ENCODE measurements at regions not wholly inside any gene's neighbourhood (a gene's known extent, or its start where the extent isn't known, plus 50 kb on each side); places are given as distances from the start of the nearest gene placed in this dataset.
A peak's percentile ranks its signal among the peaks of the same experiment; 100 is the strongest.

DNA sequence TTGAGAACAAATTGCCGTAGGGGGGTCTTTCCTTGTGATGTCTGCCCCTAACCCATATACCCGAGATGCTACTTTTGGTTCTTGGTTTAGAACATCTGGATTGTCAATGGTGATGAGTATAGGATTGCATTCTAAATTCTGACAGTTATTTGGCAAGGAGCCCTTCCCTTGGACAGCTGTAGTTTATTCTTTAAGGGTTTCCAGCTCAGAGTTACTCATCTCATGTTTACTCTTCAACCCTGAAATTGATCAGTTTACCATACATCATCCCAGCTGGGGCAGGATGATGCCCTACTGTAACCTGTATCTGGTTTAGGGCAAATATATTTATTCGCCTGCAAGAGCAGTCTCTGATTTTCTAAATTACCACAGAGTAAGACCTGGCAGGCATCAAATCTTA, 85.7 kb upstream of the XCR1 start:
- no peak for DNase-seq

DNA sequence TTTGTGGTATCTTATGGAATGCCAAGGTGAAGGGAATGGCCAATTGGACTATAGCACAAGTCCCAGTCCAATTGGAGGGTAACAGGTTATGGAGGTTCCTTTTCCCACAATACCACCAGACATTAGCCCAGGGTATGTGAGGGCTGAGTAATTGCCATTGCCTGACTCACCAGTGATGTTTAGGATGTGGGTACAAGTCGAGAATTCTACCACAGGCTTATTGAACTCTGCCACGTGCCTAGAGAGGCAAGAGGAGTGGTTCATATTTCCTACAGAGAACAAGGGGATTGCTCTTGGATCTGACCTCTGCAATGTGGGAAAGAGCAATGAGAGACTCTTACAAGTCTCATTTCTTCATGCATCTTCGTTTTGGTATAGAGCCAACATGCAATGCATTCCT, 85.0 kb upstream of the XCR1 start:
- no peak for DNase-seq

DNA sequence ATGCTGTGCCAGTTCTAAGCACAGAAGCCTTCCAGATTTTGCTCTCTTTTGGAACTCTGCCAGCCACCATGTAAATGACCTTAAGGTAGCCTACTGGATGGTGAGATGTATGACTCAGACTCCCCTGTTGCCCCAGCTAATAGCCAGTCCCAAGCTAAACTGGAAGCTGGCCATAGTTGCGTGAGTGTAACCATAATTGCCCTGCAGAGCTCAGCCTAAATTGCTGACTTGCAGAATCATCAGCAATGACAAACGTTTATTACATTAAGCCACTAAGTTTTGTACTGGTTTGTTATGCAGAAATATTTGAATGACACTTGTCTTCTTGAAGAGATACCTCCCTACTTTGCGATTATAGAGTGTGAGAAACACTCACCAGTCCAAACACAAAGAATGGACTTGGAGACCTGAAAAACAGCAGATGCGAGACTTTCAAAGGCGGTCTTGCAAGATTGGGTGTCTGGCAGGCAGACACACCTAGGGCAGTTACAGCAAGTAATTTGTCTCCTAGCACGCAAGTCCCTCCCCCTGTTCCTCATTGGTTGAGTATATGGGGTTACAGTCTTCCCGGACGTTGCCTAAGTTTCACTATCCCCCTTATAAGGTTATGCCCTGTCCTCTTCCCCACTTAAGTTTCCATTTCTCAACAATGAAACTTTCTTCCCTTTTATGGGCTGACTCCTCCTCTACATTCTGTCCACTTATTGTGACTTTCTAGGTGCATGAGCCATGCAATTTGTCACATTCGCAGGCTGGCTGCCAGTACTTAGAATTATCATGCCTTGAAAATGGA, 83.6 kb upstream of the XCR1 start:
- peak; percentile 48 for DNase-seq

DNA sequence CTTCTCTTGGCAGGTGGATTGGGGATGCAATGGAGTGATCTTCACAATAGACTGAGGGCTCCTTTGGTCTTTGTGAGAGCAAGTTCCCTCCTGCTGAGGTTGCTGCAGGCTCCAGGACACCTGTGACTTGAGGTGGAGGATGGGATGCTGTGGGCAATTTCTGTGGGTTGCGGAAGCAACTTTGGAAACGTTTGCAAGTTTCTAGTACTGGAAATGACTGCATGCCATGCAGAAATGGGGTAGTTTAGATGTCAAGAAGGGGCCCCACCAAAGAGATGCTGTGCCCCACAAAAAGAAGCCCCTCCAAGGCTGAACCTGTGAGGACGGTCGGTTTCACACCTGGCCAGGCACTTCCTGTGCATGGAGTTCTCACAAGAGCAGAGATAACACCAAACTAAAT, 80.4 kb upstream of the XCR1 start:
- DNase-seq: peak; percentile 27

DNA sequence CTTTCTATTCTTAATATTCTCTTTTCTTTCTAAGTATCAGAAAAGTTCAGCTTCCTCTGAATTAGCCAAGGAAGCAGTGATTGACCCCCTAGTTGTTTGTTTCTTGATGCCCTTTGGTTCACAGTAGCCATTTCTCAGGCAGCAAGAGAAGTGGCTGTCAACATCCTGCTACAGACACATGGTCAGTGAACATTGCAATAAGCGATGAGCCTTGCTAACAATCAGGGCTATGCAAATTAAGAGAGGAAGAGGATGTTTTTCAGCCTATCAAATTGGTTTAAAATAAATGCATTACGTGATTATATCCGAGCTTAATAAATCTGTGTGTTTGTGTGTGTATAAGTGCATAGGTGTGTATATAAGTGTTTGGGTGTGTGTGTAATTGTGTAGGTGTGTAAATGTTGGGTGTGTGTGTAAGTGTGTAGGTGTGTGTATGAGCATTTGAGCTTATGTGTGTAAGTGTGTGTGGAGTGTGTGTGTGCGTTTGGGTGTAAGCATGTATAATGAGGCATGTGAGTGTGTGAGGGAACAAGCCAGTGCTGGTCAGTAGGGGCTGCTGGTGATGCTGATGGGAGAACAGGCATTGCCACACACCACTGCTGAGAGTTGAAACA, 78.1 kb upstream of the XCR1 start:
- no peak for DNase-seq

DNA sequence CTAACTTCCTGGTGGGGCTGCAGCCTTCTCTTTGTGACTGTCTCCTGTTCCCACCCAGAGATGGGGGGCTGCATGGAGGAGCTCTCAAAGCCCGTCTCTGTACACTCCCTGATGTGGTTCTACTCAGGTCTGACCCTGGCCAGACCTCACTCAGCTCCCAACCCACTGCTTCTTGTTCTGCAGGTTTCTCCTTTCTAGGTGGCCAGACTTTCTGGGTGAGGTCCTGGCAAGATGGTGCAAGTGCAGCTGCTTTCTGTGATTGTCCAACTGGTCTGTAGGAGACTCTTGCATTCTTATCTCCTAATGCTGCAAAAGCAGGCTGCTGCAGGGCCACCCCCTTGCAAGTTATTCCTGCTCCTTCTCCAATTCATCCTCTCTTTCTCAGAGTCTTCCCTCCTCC, 77.4 kb upstream of the XCR1 start:
- no peak for DNase-seq

DNA sequence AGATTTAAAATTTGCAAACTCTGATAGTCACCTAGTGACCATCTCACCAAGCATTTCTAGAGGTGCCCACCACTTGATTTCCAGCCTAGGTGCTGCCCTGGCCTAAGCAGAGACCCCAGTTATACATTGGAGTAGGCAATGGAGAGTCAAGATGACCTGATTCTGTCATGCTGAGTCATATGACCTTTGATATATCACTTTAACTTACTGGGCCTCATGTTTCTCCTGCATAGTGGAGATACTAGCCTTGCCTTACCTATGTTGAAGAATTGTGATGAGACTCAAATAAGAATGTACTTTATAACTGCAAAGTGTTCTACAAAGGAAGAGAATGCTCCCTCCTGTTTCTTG, 75.5 kb upstream of the XCR1 start:
- no peak for DNase-seq

DNA sequence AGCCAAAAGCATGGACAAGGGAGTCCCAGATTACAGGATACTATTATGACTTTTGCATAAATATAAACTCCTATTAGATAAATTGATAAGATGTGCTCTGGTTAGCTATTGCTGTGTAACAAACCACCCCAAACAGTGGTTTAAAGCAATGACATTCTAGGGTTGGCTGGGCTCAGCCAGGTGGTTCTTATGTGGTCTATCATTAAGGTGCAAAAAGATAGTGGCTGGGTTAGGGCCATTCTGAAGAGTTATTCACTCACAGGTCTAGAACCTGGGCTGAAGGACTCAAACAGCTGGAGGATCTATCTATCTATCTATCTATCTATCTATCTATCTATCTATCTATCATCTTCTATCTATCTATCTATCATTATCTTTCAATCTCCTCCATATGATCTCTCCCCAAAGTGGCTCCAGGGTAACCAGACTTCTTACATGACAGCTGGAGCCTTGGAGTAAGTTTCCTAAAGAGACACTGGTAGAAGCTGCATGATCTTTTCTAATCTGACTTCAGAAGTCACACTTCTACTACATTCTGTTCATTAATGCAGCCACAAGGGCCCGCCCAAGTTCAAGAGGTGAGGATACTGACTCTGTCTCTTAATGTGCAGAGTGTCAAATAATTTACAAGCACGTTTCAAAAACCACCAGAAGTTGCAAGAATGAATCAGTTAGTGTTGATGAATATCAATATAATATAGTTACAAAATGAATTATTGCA, 74.9 kb upstream of the XCR1 start:
- DNase-seq: peak; percentile 56

DNA sequence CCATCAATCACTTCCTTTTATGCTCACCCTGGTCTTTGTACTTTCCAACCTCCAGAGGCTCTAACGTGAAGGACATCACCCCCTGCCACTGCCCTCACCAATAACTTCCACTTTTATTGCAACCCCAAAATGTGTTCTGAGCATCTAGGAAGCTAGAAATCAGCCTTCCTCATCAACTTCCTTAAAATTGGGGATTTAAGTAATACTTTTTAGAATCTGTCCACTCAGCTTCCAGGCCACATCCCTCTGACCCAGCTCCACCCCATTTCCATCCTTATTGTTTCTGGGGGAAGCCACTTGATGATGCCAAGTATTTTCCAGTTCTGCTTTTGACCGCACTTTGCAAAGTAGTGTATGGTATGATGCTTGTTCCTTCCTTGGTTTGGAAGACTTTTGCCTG, 73.5 kb upstream of the XCR1 start:
- DNase-seq: peak; percentile 21

DNA sequence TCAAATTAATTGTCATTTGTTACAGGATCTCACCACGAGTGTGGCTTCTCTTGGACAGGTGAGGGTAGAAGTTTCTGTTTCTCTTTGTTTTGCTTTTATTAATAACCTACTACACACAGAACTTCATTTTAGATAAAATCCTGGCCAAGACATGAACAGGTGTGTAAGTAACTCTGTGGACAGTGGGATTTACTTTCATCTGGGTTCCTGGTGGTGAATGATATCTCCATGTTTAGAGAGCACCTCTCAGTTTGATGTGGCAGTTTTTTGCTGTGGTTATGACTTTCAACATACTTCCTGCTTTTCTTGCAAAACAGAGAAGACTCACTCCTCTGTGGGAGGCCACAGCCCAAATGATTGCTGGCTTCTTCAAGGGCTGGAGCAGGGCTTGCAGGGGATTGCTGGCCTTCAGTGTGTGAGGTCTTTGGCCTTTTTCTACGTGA, 71.1 kb upstream of the XCR1 start:
- DNase-seq: peak; percentile 53

DNA sequence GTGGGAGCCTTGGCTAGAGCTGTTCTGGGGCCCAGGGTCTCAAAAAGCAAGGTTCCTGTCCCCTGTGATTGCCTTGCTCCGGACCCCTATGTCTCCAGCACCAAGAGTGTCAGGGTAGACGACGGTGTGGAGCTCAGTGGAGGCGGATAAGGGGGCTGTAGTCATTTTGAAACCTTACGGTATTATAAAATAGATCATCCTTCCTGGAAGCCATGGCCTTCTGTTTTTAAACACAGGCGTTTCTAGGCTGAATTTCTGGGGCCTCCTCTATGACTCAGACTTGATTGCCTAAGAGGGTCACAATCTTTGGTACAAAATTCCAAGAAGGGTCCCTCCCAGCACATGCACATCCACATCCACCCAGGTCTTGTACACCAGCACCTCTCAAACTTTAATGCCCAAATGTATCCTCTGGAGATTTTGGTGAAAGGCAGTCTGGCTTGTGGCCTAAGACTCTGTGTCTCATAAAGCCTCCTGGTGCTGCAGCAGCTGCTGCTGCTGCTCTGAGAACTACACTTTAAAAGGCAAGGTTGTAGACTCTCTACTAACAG, 70.5 kb upstream of the XCR1 start:
- DNase-seq: peak; percentile 47

DNA sequence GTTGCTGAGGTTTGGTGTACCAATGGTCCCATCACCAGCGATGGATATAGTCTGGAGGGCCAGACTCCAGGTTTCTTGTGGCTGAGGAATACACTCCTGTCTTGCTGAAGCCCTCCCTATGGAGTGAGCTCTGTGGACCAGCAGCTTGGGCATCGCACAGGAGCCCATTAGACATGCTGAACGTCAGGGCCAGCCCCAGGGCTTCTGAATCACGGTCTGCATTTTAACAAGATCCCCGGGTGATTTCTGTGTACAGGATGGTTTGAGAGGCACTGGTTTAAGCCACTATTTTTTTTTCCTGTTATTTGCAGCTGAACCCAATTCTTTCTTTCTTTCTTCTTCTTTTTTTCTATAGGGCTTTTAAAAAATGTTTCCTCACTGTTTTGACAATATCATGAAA, 69.5 kb upstream of the XCR1 start:
- no peak for DNase-seq

DNA sequence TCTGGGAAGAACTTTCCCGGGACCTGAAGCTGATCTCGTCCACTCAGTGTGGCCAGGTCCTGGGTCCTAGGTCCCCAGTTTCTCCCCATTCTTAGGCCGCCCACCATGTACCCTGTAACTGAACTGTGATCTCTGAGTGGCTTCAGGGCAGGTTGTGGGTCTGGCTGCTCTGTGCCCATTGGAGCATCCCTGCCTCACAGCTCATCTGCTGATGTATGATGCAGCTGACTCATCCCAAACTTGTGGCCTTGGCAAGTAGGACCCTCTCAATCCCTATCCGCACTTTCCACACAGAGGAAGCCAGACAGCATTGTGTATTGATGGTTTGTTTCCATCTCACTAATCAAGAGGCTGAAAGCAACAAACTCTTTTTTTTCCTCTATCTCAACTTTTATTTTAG, 69.1 kb upstream of the XCR1 start:
- no peak for DNase-seq

DNA sequence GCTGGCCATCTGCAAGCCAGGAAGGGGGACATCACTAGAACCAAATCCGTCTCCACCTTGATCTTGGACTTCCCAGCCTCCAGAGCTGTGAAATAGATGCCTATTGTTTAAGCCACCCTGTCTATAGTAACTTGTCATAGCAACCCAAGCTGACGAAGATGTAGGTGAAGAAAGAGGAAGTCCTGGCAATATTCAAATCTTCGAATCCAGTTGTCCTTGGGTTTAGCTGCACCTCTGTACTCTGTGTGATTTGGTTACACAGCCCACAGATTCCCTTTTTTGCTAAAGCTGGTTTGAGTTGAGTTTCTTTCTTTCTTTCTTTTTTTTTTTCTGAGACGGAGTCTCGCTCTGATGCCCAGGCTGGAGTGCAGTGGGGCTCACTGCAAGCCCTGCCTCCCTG, 68.0 kb upstream of the XCR1 start:
- DNase-seq: peak; percentile 15

DNA sequence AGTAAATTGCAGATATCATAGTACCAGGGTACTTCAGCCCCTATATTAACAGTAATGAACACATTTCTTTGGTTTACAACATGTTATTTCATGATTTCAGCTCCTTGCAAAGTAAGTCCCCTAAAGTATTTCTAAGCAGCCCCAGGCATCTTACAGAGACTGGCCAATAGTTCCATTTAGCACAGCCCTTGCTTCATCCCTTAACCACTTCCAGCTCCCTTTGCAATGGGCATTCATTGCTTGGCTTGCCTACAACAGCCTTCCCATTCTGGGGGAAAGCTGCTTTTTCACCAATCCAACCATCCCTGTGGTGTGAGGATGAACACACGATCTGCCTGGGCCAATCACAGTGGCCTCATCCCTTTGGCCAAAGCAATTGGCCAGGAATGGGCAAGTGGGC, 67.2 kb upstream of the XCR1 start:
- no peak for DNase-seq

DNA sequence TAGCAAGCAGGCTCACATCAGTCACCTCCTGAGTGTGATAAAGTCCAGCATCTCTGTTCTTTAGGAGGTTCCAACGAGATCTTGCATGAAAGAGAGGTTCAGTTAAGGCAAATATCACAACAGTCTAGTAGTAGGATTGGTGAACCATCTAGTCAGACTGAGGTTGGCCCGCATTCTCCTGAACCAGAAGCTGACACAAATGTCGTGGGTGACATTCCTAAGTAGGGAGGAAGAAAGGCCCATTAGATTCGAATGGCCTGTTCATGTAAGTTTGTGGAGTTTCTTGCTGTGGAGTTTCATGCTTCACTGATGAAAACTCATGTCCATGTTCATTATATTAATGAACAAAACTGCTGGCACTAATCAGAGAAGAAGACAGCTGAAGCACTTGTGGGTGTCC, 66.7 kb upstream of the XCR1 start:
- no peak for DNase-seq

DNA sequence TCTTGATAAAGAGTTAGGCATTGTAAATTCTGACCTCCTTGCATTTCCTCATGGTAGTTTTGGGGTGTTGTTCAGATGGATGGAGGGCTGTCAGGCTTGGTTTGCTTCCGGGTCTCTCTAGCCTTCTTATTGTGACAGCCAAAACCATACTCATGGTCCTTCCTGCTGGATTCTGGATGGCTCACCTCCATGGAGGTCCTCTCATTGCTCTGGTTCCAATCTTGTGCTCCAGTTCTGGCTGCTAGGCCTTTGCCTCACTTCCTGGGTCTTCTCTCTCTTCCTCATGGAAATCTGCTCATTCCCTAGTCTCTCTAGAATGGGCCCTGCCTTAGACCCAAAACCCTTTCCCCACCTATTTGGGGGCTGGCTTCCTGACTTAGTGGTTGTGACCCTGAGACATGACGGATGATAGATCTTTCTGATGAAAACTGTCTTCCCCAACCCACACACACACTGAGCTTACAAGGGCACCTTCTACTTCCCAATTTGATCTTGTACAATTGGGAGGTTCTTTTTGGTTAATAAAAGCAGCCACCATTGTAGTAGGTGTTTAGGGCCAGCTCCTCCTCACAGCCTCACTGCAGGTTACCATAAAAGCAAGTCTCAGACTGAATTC, 66.2 kb upstream of the XCR1 start:
- DNase-seq: no peak

DNA sequence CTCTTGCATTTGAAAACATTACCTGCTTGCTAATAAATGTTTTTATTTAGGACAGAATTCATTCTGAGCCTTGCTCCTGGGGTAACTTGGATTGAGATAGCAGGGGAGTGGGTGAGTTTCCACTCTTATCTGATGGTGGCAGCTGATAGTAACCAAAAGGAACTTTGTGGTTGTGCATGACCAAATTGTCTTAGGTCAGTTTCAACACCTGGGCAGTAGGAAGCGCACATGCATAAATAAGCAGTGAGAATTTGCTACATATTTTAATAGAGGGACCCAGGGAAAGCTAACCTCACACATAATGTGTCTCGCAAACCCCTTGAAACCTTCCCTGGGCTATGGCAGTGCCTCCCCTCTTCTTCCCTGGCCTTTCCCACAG, 65.4 kb upstream of the XCR1 start:
- DNase-seq: no peak

DNA sequence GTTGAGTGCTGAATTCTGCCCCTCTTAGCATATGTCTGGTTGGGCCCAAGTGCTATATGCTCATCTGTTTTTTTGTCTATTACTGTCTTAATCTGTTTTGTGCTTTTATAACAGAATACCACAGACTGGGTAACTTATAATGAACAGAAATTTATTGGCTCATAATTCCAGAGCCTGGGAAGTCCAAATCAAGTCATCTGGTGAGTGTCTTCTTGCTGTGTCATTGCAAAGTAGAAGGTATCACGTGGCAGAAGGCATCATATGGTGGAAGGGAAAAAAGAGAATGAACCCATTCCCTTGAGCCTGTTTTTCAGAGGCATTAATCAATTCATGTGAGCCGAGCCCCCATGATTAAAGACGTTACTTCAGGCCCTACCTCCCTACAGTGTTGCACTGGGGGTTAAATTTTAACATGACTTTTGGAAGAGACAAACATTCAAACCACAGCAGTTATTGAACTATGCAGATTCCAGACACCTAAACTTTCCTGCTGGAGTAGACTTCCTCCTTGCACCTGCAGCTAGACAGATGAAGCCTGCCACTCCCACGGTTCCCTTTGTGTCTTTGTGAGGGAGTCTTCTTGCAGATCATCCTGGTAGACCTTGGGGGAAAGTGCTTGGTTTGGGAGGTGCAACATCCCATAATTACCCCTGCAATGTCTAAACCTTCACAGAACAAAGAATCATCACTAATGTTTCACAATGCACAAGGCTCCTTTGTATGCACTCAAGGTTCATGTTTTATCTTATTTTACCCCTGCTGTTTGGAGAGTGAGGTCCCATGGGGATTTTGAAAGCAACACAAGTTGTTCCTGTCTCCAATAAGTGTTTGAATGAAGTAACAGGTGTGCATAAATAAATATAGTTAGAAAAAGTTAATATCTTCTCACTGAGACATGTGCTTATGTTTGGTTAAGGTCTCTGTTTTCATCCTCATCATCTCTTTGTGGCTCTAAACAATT, 64.7 kb upstream of the XCR1 start:
- DNase-seq: no peak

DNA sequence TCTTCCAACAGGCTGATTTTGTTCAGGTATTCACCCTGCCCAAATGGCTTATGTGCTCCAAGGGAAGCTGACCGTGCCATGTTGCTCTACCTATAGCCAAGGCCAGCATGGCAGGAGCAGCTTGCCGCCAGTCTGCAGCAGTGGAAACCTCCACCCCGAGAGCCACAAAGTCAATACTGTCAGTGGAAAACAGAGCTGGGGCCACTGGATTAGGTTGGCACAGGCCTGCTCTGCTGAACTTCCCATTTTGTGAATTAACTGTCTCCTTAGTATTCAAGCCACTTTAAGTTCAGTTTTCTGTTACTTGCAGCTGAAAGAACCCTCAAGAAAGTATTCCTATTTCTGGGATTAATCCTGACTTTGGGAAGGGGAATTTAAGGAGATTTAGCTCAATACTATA, 63.8 kb upstream of the XCR1 start:
- no peak for DNase-seq

DNA sequence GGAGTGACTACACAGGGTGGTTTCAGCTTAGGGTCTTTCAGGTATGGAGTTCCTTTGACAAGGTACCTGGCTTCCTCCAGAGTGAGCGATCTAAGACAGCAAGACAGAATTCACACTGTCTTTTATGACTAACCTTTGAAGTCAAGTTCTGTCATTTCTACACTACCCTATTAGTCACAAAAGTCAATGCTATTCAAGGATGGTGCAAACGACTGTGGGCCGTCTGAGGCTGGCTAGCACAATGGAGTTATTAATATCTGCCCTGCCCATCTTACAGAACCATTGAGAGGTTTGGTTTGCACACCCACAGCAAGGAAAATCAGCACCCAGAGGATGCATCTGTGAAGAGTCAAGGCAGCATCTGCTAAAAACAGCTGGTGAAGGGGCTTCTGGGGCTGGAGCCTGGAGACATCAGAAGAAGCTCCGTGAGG, 62.9 kb upstream of the XCR1 start:
- DNase-seq: no peak

Measured in CD4-positive, alpha-beta T cell treated with Interleukin-10 for 1 hour (primary cell).